ENCODE measurements at regions not wholly inside any gene's neighbourhood (a gene's known extent, or its start where the extent isn't known, plus 50 kb on each side); places are given as distances from the start of the nearest gene placed in this dataset.

GRCh38 chr6:77979204-77979603 lies 326.4 kb downstream of the MEI4 start:
- no peaks in the 10 kb centered on the region for H3K4me1 Mint-ChIP-seq
- POLR2A ChIA-PET, result no interaction called here
- H3K27me3 Mint-ChIP-seq, result no peaks in the 10 kb centered on the region
- H3K9me3 Mint-ChIP-seq, result peaks cover 0 to 29% (median 12%) of the 10 kb centered on the region in 9 donors
- H3K4me3 Mint-ChIP-seq, result no peak overlapping the region
- H3K36me3 Mint-ChIP-seq, result no peaks in the 10 kb centered on the region
- no peak for ATAC-seq
- DNase-seq, result no peak
- no peak overlapping the region for H3K27ac Mint-ChIP-seq

DNA sequence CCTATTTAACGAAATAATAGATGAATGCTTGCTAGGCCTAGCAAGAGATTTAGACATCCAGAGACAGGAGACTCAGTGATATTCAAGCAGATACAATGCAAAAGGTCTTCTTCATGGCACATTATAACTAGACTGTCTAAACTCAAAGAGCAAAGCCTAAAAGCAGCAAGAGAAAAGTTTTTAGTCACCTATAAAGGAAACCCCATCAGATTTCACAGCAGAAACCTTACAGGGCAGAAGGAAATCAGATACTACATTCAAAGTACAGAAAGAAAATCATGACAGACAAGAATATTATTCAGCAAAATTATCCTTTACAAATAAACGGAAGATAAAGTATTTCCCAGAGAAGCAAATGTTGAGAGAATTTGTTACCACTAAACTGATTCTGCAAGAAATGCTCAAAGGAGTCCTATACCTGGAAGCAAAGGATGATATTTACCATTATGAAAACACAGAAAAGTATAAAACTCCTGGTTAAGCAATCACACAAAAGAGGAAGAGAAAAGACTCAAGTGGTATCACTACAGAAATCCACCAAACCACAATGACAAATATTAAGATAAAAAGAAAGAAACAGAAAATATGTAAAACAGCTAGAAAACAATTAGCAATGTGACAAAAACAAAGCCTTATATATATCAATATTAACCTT lies 333.7 kb downstream of the MEI4 start:
- POLR2A ChIA-PET, result no interaction called here
- Mint-ChIP-seq H3K36me3 (no peaks in the 10 kb centered on the region), H3K4me1 (no peaks in the 10 kb centered on the region), H3K27ac (no peak overlapping the region), H3K27me3 (no peaks in the 10 kb centered on the region), H3K9me3 (peaks cover 8 to 40% (median 20%) of the 10 kb centered on the region in 9 donors), H3K4me3 (no peak overlapping the region)
- DNase-seq (no peak), ATAC-seq (no peak)

GRCh38 chr6:77987035-77987384 lies 334.2 kb downstream of the MEI4 start:
- no peak for ATAC-seq
- H3K4me1 Mint-ChIP-seq, result no peaks in the 10 kb centered on the region
- H3K36me3 Mint-ChIP-seq, result no peaks in the 10 kb centered on the region
- no peaks in the 10 kb centered on the region for H3K27me3 Mint-ChIP-seq
- DNase-seq, result no peak
- no peak overlapping the region for H3K27ac Mint-ChIP-seq
- no peak overlapping the region for H3K4me3 Mint-ChIP-seq
- POLR2A ChIA-PET, result no interaction called here
- H3K9me3 Mint-ChIP-seq, result peaks cover 8 to 45% (median 21%) of the 10 kb centered on the region in 9 donors

- H3K27me3 Mint-ChIP-seq, result no peaks in the 10 kb centered on the region
- no peak overlapping the region for H3K4me3 Mint-ChIP-seq
- ATAC-seq (no peak), DNase-seq (no peak)
- H3K4me1 Mint-ChIP-seq, result no peaks in the 10 kb centered on the region
- POLR2A ChIA-PET, result no interaction called here
- H3K36me3 Mint-ChIP-seq, result no peaks in the 10 kb centered on the region
- no peak overlapping the region for H3K27ac Mint-ChIP-seq
- peaks cover 0 to 12% (median 6%) of the 10 kb centered on the region in 9 donors for H3K9me3 Mint-ChIP-seq
Observed at GRCh38 chr6:78010130-78010529, 357.3 kb downstream of the MEI4 start.

DNA sequence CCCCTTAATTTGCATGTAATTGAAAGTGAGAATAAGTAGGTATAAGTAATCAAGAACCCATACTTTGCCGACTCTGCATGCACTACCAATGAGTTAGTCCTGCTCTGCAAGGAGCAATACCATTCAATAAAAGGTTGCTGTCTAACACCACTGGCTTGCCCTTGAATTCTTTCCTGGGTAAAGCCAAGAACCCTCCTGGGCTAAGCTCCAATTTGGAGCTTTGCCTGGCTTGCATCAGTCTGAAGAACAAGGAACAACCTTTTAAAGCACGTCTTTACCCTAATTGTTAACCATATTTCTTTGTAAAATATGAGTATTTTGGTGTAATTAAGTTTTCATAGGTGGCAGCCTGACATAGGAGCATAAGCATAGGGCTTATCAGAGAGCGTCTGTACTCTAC lies 367.7 kb downstream of the MEI4 start:
- ATAC-seq, result no peak
- no peaks in the 10 kb centered on the region for H3K36me3 Mint-ChIP-seq
- H3K27ac Mint-ChIP-seq, result no peak overlapping the region
- POLR2A ChIA-PET, result no interaction called here
- no peak overlapping the region for H3K4me3 Mint-ChIP-seq
- no peaks in the 10 kb centered on the region for H3K4me1 Mint-ChIP-seq
- DNase-seq, result no peak
- H3K27me3 Mint-ChIP-seq, result no peaks in the 10 kb centered on the region
- peaks cover 0 to 10% (median 1%) of the 10 kb centered on the region in 9 donors for H3K9me3 Mint-ChIP-seq

DNA sequence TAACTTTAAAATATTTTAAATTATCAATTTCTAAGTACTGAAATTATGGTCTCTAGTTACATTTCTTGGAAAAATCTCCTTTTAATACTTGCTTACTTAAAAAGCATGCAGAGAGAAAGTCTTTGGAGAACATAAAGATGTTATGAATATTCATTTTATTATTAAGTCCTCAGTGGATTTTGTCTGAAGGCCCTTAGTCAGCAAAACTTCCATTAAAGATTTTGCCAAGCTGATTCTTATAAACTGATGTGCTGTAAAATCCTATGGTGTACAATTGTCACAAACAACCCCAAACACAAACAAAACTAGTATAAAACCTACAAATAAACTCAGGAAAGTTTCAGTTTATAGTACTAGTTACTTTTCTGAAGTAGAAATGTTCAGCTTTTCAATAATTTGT lies 372.7 kb downstream of the MEI4 start:
- no peaks in the 10 kb centered on the region for H3K4me1 Mint-ChIP-seq
- H3K27me3 Mint-ChIP-seq, result no peaks in the 10 kb centered on the region
- peaks cover 0 to 8% (median 1%) of the 10 kb centered on the region in 9 donors for H3K9me3 Mint-ChIP-seq
- ATAC-seq (no peak), DNase-seq (no peak)
- H3K36me3 Mint-ChIP-seq, result no peaks in the 10 kb centered on the region
- H3K4me3 Mint-ChIP-seq, result no peak overlapping the region
- no peak overlapping the region for H3K27ac Mint-ChIP-seq
- POLR2A ChIA-PET, result no interaction called here

DNA sequence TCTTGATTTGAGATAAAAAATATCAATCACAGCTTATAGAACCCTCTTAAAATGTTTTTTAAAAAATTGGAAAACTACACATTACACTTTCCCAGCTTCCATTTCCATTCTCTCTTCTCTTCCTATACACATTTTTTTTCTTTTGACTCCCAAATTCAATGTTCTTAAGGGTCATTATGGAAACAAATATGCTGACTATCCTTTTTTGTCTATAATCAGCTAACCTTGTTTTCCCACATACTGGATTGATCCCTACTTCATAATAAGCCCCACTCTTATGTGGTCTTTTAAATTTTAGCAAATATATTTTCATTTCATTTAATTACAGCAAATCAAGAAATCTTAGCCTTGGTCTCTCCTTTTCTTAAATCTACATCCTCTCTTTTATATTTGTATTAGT lies 378.4 kb downstream of the MEI4 start:
- no peak for DNase-seq
- Mint-ChIP-seq H3K27ac (no peak overlapping the region), H3K36me3 (no peaks in the 10 kb centered on the region), H3K4me1 (no peaks in the 10 kb centered on the region), H3K27me3 (no peaks in the 10 kb centered on the region), H3K9me3 (peaks cover 0 to 10% (median 4%) of the 10 kb centered on the region in 9 donors), H3K4me3 (no peak overlapping the region)
- ATAC-seq, result no peak
- POLR2A ChIA-PET, result no interaction called here

GRCh38 chr6:78059171-78059570 lies 406.3 kb downstream of the MEI4 start:
- Mint-ChIP-seq H3K27ac (no peak overlapping the region), H3K4me3 (no peak overlapping the region), H3K27me3 (no peaks in the 10 kb centered on the region), H3K9me3 (peaks cover 0 to 28% (median 2%) of the 10 kb centered on the region in 9 donors), H3K36me3 (no peaks in the 10 kb centered on the region), H3K4me1 (no peaks in the 10 kb centered on the region)
- POLR2A ChIA-PET, result no interaction called here
- no peak for ATAC-seq
- DNase-seq, result no peak

DNA sequence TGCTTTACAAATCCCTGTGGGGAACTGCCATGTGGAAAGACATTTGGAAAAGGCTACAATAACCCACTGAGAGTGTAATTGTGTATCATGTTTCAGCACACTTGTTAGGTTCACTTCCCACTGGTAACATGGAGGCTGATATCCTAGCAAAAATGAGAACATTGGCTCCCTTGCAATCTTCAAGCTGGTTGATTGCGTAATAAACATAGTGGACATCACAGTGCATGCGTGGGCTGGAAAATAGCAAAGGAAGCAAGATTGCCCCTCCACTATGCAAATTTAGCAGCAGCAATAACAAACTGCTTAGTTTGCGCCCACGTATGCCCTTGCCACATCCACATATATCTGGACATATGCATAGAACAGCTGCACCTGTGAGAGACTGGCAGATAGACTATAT lies 410.2 kb downstream of the MEI4 start:
- DNase-seq (no peak), ATAC-seq (no peak)
- no peaks in the 10 kb centered on the region for H3K36me3 Mint-ChIP-seq
- no peaks in the 10 kb centered on the region for H3K4me1 Mint-ChIP-seq
- no peak overlapping the region for H3K4me3 Mint-ChIP-seq
- H3K27ac Mint-ChIP-seq, result no peak overlapping the region
- H3K9me3 Mint-ChIP-seq, result peaks cover 0 to 25% (median 4%) of the 10 kb centered on the region in 9 donors
- POLR2A ChIA-PET, result no interaction called here
- no peaks in the 10 kb centered on the region for H3K27me3 Mint-ChIP-seq

DNA sequence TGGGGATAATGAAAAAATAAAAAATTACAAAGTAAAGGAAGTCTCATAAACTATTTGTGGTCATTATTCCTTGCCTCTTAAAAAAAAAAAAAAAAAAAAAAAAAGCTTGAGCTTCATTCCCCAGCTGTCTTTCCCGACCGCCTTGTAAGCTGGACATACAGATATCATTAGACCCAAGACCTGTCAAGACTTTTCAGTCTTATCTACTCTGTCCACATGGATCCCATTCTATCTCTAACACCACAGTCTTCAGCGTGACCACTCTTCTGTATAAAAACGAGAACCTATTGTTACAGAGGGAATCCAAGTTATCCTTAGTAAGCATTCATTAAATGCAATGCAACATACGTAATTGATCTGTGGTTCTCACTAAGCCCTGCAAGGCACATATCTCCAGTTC lies 423.5 kb downstream of the MEI4 start:
- Mint-ChIP-seq H3K4me1 (no peaks in the 10 kb centered on the region), H3K27ac (no peak overlapping the region), H3K27me3 (no peaks in the 10 kb centered on the region), H3K36me3 (no peaks in the 10 kb centered on the region), H3K4me3 (no peak overlapping the region), H3K9me3 (peaks cover 0 to 8% (median 0%) of the 10 kb centered on the region in 9 donors)
- no peak for DNase-seq
- ATAC-seq, result no peak
- POLR2A ChIA-PET, result no interaction called here

- Mint-ChIP-seq H3K27me3 (no peaks in the 10 kb centered on the region), H3K4me1 (no peaks in the 10 kb centered on the region), H3K9me3 (peaks cover 0 to 15% (median 4%) of the 10 kb centered on the region in 9 donors), H3K36me3 (no peaks in the 10 kb centered on the region), H3K4me3 (no peak overlapping the region), H3K27ac (no peak overlapping the region)
- ATAC-seq, result no peak
- POLR2A ChIA-PET, result no interaction called here
- DNase-seq, result no peak
Observed at GRCh38 chr6:78089531-78089930, 436.7 kb downstream of the MEI4 start.

DNA sequence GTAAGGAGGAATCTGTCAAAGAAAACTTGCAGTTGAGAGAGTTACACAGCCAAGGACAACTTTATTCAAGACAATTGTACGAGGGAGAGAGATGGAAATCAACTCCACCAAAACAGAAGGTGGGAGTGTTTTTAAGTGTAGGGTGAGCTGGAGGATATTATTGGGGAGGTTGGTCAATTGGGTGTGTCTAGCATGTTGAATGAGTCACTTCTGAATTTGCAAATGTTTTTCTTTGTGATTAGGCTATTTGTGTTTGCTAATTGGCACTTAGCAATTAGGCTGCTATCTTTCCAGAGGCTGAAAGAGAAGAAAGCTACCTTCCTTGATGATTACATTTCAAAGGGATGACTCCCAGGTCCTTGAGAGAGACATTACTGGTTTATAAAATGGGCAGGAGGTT lies 441.1 kb downstream of the MEI4 start:
- Mint-ChIP-seq H3K9me3 (peaks cover 0 to 7% (median 0%) of the 10 kb centered on the region in 9 donors), H3K27ac (no peak overlapping the region)
- POLR2A ChIA-PET, result no interaction called here

DNA sequence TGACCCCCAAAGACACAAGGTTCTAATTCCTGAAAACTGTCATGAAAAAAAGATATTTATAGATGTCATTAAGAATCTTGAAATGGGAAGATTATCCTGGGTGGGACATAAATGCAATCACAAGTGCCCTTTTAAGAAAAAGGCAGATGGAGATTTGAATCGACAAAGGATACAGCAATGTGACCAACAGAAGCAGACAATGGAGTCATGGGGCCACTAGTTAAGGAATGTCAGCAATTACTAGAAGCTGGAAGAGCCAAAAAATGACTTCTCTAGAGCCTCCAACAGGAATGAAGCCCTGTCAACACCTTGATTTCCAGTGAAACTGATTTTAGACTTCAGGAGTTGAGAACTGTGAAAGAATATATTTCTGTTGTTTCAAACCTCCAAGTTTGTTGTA lies 448.5 kb downstream of the MEI4 start:
- POLR2A ChIA-PET, result no interaction called here
- Mint-ChIP-seq H3K4me1 (no peaks in the 10 kb centered on the region), H3K27ac (no peak overlapping the region), H3K9me3 (peaks cover 0 to 14% (median 2%) of the 10 kb centered on the region in 9 donors), H3K27me3 (no peaks in the 10 kb centered on the region), H3K36me3 (no peaks in the 10 kb centered on the region), H3K4me3 (no peak overlapping the region)
- ATAC-seq, result no peak
- DNase-seq, result no peak

More for the DNA sequence above, 441.1 kb downstream of the MEI4 start:
- Mint-ChIP-seq H3K36me3 (no peaks in the 10 kb centered on the region), H3K27me3 (no peaks in the 10 kb centered on the region), H3K4me3 (no peak overlapping the region), H3K4me1 (no peaks in the 10 kb centered on the region)
- DNase-seq, result no peak
- no peak for ATAC-seq

DNA sequence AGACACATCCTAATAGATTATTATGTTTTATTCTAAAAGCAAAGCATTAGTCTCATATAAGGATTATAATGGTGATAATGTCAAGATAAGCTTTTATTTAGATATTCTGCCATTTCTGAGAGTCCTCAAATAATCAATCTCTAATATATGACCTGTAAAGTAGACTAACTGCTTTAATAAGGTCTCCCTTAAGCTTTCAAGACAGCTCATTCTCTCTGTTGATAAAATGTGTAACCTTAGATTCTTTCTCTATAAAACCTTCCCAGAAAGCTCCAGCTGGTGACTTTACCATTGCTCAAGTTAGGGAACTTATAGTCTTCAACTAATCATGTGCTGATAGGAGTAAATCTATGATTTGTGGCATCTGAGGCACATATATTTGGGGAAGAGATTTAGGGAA lies 457.8 kb downstream of the MEI4 start:
- H3K36me3 Mint-ChIP-seq, result no peaks in the 10 kb centered on the region
- ATAC-seq, result no peak
- H3K27me3 Mint-ChIP-seq, result no peaks in the 10 kb centered on the region
- no peak overlapping the region for H3K4me3 Mint-ChIP-seq
- POLR2A ChIA-PET, result no interaction called here
- H3K9me3 Mint-ChIP-seq, result peaks cover 0 to 37% (median 13%) of the 10 kb centered on the region in 9 donors
- no peak for DNase-seq
- no peak overlapping the region for H3K27ac Mint-ChIP-seq
- no peaks in the 10 kb centered on the region for H3K4me1 Mint-ChIP-seq
